NCI-H2227 (cell line): ENCODE measurements at regions not wholly inside any gene's neighbourhood (a gene's known extent, or its start where the extent isn't known, plus 50 kb on each side); places are given as distances from the start of the nearest gene placed in this dataset.

ENCODE experiments used
- DNase-seq: peaks from one replicate; lab custom pipeline; 2025; ENCODE audit not compliant: unreplicated experiment; lab: John Stamatoyannopoulos, UW

DNA sequence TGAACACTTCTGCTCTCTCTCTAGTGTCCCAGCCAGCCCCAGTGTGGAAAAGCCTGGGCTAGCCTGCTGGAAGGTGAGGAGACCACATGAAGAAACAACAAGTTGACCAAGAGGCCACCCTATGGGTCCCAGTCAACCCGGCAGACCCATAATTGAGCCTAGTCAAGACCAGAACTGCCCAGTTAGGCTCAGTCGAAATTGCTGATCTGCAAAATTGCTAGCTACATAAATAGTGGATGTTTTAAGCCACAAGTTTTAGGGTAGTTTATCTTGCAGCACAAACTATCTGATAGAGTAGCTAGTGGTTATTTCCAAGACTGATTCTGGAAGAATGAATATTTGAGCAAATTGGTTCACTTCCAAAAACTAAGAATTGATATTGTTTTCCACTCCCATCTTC lies 82.3 kb upstream of the CCDC112 start:
- no peak for DNase-seq

DNA sequence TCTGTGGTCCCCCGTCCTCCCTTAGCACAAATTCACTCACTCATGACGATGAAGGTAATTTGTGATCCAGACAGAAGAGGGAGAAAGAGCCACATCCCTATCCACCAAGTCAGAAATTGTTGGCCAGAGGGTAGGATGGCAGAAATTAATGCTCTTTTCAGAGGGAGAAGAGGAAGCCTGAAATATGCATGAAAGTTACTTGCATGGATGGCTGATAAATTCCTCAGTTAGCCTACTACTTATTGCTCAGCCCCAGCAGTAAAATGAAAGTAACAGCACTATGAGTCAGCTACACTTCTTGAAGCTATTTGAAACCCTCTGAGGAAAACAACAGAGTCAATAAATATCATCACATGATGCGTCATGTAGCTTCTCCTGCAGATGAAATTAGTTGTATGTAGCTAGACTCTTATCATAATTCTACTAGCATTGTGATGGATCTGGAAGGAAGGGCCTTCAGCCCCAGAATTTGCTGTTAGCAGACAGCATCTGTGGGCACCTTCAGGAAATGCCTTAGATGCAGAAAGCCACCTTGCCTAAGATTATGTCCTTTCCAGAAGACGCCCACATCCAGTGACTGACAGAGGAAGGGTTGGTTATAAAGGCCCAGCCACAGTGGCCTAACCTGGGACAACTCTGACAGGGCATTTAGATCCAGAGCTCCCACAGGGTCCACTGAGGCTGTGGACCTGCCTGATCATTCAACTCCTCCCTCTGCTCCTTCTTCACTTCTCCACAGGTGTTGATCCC lies 81.2 kb upstream of the CCDC112 start:
- no peak for DNase-seq

DNA sequence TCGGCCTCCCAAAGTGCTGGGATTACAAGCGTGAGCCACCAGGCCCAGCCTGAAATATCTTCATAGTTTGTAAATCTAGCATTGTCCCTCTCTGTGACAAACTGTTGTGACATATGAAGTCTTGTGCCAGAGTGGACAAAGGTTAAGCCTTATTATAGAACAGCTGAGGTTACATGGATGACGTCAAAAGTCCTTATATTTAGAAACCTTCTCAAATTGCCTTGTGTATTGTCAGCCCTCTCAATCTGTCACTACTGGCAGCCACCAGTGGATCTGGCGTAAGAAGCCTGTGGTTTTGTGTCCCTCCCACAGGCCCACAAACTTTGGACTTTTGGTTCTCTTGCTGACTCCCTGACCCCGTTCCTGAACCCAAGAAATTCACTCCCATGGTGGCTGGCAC lies 79.4 kb upstream of the CCDC112 start:
- no peak for DNase-seq

DNA sequence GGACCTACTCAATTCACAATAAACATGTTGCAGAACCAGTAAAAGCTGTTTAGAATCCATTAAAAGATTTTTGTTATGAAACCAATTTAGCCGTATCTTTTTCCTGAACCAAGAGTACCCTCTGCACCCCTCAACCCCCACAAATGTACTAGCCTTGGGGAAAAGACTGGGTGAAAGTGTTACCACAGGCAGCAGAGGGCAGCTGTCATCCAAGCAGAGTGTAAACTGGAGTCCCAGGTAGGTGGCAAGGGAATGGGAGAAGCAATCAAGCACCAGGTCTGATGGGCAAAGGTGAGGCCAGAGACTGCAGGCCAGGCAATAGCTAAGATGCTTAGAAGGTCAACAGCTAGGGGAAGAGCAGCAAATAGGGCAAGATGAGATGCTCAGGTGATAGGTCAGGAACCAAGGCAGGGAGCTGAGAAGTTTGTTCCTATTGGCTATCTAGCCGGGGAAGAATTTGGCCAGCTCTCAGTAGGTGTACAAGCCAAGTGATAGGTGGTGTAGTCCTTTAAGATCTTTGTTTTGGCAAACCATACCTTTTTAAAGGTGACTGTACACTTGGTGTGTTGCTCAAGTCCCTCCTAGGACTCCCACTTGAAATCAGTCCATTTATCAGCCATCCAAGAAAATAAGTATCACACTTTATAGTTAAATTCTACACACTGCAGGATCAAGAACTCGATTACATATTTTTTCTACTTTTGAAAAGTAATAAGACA lies 77.8 kb upstream of the CCDC112 start:
- DNase-seq: no peak

DNA sequence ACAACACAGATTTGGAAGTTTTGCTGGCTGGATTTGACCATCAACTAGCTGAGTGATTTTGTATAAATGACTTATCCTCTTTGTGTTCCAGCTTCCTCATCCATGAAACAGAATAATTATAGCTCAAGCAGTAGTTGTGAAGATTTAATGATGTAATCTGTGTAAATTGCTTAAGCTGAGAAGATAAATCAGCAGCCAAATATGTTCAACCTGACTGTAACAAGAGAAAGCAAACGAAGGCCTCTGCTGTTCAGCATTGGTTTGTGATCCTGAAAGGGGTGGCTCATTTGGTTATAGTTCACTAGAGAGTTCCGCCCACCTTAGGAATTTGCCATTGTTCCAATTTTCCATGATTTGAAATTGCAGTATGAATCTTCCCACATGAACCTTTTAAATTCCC lies 75.7 kb upstream of the CCDC112 start:
- DNase-seq: no peak

DNA sequence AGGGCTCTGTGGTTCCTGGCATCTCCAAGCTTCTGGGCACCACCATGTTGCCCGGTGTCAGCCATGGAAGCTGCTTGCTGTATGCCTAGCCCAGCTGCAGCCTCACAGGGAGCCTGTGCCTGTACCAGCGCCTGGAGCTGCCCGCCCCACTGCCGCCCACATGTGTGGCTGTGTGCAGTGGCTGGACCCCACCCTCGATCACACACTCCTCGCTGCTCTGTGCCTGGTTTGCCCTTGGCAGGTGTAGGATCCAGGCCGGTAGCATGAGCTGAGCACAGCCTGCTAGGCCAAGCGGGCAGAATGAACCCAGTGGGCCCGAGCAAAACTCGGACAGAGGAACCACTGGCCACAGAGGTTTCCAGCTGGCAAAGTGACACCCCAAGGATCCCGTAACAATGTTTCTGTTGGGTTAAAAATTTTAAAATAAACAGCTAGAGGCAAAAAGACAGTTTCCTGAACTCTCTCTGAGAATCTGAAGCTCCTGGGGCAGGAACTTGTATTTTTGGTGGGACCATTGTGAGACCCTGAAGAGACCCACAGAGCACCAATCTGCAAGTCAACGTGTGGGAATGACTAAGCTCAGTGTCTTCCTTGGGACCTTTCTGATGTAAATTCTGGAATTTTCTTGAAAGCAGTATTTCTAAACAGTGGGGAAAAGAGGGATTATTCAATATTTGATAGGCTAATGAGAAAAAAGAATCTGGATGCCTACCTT lies 73.1 kb upstream of the CCDC112 start:
- no peak for DNase-seq

DNA sequence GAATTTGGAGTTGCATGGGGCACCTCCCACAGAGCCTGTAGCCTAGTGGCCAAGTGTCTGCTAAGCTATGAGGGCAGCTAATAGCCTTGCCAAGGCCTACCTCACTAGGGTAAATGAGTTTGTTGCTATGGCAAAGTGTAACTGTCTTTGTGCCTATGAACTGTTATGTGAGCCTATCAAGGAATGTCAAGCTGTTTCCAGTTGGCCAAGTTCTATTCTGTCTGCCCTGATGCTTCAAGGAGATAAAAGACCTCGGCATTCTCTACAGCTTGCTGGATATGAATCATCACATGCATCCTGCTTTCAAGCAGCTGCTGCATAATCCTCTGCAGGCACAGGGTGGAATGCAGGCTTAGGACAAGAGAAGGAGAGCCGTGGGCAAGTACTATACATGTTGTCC lies 69.8 kb upstream of the CCDC112 start:
- DNase-seq: no peak

DNA sequence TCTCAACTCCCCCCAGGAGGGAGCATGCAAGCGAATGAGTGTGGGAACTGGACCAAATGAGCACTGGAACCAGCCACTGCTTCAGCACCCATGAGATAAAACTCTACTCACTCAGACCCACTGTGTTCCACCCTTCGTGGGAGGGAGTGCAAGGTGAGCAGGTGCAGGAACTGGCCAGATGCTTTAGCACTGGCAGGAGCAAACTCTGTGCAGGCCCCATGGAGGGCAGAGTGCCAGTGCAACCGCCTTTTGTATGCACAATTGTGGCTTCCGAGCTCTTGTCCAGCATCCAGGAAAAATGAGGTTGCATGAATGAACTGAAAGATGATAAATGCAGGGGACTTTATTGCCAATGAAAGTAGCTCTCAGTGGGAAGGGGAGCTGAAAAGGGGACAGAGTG lies 67.4 kb upstream of the CCDC112 start:
- DNase-seq: no peak

DNA sequence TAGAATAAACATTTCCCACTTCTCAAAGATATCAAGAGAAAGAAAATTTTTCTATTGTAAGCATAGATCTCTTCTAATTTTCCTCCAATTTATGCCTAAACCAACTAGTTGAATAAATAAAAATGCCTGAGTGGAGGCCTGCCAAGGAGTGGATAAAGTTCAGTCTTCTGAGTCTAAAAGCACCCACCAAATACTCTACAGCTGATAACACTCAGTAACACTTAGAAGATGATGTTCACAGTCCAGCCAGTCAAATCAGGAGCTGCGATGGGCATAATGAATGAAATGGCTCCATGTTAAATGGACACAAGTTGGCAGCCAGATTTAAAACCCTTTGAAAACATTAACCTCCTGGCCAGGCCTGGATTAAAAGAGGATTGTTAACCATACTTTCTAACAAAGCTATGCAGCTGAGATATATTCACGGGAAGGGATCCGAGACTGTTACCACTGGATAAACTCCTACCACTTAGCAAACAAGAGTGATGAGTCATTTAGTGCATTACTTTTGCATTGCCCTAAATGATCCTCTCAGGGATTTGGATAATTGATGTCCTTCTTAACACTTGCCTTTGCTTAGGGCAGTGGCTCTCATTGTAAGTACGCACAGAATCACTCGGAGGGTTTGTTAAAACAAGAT lies 63.7 kb upstream of the CCDC112 start:
- no peak for DNase-seq

DNA sequence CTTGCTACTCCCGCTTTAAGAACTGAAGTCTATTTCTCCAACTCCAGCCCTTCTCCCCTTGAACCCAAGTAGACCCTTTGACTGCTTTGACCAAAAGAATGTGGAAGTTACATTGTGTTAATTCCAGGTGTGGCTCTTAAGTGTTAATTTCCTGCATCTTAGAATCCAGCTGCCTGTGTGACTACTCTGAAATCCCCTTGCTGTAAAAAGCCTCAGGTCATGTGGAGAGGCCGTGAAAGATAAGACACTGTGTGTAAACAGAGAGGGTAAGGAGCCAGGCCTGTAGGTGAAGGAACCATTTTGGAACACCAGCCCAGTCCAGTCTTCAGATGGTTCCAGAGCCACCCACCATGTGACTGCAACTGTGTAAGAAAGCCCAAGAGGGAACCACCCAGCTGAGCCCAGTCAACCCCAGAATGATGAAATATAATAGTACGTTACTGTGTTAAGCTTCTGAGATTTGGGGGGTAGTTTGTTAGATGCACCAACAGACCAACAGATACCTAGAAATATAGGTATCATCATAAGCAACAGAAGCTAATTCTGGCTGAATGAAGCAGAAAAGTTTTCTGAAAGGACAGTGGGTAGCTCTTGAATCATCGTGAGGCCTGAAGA lies 59.4 kb upstream of the CCDC112 start:
- DNase-seq: no peak

DNA sequence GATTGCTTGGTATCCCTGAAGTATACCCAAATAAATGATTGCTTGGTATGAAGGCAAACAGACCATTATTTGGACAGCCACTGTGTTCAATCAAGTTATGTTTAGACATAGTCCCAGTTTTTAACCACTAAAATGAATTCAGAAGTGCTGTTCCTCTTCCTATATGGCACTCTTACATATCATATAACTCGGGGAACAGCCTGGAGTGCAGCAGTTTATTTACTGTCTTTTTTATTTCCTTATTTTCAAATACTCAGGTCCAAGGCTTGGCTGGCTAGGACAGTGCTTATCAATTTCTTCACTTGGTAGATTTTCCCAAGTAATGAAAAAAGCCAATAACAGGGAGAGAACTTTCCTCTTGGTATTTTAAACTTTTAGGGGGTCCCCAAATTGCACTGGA lies 58.6 kb upstream of the CCDC112 start:
- no peak for DNase-seq

DNA sequence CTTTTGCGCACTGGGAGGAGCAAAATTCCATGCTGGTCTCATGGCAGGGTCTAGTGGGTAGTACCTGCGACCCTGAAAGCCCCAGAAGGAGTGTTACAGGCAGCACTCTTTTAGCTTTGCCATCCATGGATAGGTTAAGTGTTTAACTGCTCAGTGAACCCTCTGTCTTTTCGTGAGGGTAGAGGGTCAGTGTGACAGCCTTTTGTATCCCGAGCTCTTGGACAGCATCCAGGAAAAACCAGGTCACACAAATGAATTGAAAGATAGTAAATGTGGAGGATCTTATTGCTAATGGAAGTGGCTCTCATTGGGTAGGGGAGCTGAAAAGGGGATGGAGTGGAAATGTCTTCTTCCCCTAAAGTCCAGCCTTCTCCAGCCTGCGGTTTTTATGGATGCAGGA lies 57.8 kb upstream of the CCDC112 start:
- DNase-seq: no peak

DNA sequence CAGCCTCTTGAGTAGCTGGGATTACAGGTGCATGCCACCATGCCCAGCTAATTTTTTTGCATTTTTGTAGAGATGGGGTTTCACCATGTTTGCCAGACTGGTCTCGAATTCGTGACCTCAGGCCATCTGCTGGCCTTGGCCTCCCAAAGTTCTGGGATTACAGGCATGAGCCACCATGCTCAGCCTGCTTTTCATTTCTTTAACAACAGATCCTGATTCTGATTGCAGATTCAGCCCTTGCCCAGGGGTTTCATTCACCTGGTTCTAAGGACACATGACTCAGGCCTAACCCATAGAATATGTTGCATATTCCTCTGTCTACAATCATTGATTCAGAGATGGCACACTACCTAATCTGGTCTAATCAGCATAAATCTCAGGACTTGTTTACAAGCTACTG lies 56.1 kb upstream of the CCDC112 start:
- no peak for DNase-seq

DNA sequence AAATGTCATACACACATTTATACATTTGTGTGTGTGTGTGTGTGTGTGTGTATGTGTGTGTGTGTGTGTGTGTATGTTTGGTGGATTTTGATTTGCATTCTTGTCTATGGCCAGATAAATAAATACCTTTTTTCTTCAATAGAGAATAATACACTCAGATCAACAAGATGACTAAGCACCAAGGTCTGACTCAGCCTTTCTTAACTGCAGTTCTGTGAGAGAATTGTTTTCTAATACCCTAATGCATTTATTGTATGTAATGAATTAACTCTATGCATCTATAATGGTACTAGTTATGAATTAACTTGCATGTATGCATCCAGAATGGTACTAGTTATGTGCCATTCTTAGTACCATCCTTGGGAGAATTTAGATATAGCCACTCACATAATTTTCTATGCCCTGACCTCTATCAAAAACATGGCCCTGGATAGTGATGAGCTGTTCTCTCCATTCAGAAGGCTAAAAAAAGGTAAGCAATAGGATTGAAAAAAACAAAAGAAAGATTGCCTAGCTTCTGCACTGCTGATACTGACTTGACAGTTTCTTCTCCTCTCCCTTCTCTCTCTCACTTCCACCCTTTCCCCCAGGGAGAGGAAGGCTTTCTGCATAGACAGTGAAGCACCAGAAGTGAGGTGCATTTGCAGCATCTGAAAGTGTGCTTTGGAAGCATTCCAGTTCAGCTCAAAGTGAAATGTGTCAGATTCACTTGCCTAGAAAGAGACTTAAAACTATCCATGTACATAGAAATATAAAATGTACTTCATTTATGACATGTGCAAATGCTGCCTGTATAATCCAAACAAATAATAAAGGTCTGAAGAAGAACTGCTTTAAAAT lies 55.1 kb upstream of the CCDC112 start:
- DNase-seq: no peak

DNA sequence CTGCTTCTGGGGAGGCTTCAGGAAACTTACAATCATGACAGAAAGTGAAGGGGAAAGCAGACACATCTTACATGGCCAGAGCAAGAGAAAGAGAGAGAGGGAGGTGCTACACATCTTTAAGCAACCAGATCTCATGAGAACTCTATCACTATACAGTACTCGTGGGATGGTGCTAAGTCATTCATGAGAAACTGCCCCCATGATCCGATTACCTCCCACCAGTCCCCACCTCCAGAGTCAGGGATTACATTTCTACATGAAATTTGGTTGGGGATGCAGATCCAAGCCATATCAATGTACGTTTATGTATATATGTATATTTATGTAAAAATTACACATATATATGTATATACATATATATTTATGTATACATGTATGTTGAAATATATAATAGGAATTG lies 54.4 kb upstream of the CCDC112 start:
- DNase-seq: no peak

DNA sequence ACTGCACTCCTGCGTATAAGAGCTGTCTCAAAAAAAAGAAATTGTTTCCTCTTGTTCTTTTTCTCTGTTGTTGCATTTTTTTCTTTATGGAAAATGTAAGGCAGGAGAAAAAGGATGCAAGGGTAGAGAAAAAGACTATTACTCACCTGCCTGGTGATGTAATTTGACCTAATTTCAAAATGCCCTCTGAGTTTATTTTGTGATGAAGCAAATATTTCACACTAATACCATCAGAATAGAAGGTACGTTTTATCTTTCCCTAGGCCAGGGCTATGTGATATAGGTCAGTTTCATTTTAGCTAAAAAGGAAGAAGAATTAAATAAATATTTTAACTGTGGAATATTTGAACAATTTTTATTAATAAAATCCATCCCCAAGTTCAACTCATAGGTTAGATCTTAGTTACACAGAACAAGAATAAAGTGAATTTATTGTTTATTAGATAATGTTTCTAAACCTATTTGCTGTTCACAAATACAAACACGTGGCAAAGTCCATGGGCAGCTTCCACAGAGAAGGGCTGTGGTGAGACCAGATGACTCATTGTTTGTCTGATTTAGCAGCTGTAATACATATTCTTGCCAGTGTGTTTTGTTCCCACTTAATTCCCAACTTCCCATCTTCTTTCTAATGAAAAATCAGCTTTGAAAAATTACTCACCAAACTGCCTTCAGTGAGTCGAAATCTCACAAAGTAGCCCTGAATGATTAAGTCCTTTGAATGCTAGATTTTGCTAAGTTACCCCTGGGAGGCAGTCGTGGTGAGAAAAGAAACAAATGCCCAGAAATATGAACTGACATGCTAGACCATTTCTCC lies 52.8 kb upstream of the CCDC112 start:
- DNase-seq: no peak

DNA sequence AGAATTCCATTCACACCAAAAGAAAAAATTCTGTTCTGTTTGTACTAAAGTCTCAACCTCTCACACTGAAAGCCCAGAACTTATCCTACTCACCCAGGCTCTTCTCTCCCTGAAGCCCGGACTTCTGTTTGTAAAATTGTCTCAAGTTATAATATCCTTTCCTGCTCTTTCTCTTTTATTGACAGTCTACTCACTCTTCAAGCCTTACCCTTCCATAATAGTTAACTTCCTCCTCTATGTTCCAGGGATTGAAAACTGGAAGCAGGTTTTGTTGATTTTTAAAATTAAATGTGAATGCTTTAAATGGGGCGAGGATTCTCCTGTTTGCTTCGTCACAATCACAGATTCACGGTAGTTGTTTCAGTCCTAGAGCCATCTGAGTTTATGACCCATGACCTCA lies 51.7 kb upstream of the CCDC112 start:
- no peak for DNase-seq
